Brain pericyte (primary cell): ENCODE measurements at regions not wholly inside any gene's neighbourhood (a gene's known extent, or its start where the extent isn't known, plus 50 kb on each side); places are given as distances from the start of the nearest gene placed in this dataset.

Experiments used
- DNase-seq: peaks from one replicate; pipeline ENCODE4 v3.0.0-alpha.2; 2012; ENCODE audit warnings: low read depth, low spot score

DNA sequence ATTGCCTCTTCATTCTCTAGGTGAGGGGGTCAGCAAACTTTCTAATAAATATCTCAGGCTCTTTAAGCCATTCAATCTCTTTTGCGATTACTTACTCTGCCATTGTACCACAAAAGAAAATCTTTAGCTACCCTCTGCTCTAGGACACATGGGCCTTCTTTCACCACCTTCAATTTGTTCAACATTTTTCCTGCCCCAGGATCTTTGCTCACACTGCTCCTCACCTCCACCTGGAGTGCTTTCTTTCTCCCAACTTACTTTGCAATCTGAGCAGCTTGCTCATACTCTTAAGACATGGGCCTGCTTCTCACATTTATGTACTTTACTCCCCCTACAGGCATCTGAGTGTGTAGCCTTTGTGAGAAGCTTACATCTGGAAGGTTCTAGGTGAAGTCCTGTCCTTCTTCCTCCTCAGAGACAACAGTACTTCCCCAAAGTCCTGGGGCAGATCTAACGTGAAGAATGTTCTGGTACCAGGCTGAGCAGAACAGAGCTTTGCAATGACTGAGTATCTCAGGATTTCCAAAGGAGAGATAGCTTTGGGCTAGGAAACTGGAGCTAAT lies 55.0 kb upstream of the PRDM5 start:
- peak; percentile 6 for DNase-seq

GRCh38 chr4:120973207-120973606 lies 50.7 kb upstream of the PRDM5 start:
- no peak for DNase-seq
